ENCODE measurements at regions not wholly inside any gene's neighbourhood (a gene's known extent, or its start where the extent isn't known, plus 50 kb on each side); places are given as distances from the start of the nearest gene placed in this dataset.
A peak's percentile ranks its signal among the peaks of the same experiment; 100 is the strongest.

GRCh38 chr3:135736740-135737139 is 228.8 kb upstream of the PPP2R3A start:
- DNase-seq (ENCODE audit: low read depth) = peak; percentile 19

GRCh38 chr3:135739779-135740178 is 225.7 kb upstream of the PPP2R3A start:
- DNase-seq (ENCODE audit: low read depth) (no peak), FAIRE-seq (no peak)
- Histone ChIP-seq H3K4me3 (ENCODE audit: low read depth, low read length) (no peak overlapping the region), H3K27me3 (ENCODE audit: control insufficient read depth, insufficient read depth, low read length) (no peaks in the 10 kb centered on the region), H3K36me3 (ENCODE audit: control insufficient read depth, insufficient read depth, low read length) (no peaks in the 10 kb centered on the region)
- no peak for TF ChIP-seq CTCF (IDR thresholded peaks at IDR 0.05; ENCODE audit: insufficient read depth, low read length, severe bottlenecking)

More at GRCh38 chr3:135736740-135737139, 228.8 kb upstream of the PPP2R3A start:
- peak; percentile 72 for FAIRE-seq
- TF ChIP-seq CTCF (IDR thresholded peaks at IDR 0.05; ENCODE audit: insufficient read depth, low read length, severe bottlenecking) = peak; percentile 34
- Histone ChIP-seq H3K4me3 (ENCODE audit: low read depth, low read length) (no peak overlapping the region), H3K27me3 (ENCODE audit: control insufficient read depth, insufficient read depth, low read length) (no peaks in the 10 kb centered on the region), H3K36me3 (ENCODE audit: control insufficient read depth, insufficient read depth, low read length) (no peaks in the 10 kb centered on the region)

- FAIRE-seq (no peak), DNase-seq (ENCODE audit: low read depth) (no peak)
- no peaks in the 10 kb centered on the region for H3K27me3 ChIP-seq (ENCODE audit: control insufficient read depth, insufficient read depth, low read length)
- no peak overlapping the region for H3K4me3 ChIP-seq (ENCODE audit: low read depth, low read length)
- H3K36me3 ChIP-seq (ENCODE audit: control insufficient read depth, insufficient read depth, low read length) = no peaks in the 10 kb centered on the region
- no peak for TF ChIP-seq CTCF (IDR thresholded peaks at IDR 0.05; ENCODE audit: insufficient read depth, low read length, severe bottlenecking)
Measured at GRCh38 chr3:135740211-135740610, 225.3 kb upstream of the PPP2R3A start.

- no peak for DNase-seq (ENCODE audit: low read depth)
- TF ChIP-seq CTCF (IDR thresholded peaks at IDR 0.05; ENCODE audit: insufficient read depth, low read length, severe bottlenecking) = no peak
- Histone ChIP-seq H3K27me3 (ENCODE audit: control insufficient read depth, insufficient read depth, low read length) (no peaks in the 10 kb centered on the region), H3K4me3 (ENCODE audit: low read depth, low read length) (no peak overlapping the region), H3K36me3 (ENCODE audit: control insufficient read depth, insufficient read depth, low read length) (no peaks in the 10 kb centered on the region)
- FAIRE-seq = no peak
Measured at GRCh38 chr3:135740751-135741150, 224.8 kb upstream of the PPP2R3A start.

GRCh38 chr3:135751991-135752390 is 213.5 kb upstream of the PPP2R3A start:
- H3K4me3 ChIP-seq (ENCODE audit: low read depth, low read length) = no peak overlapping the region
- no peaks in the 10 kb centered on the region for H3K36me3 ChIP-seq (ENCODE audit: control insufficient read depth, insufficient read depth, low read length)
- no peak for DNase-seq (ENCODE audit: low read depth)
- no peak for FAIRE-seq
- no peak for TF ChIP-seq CTCF (IDR thresholded peaks at IDR 0.05; ENCODE audit: insufficient read depth, low read length, severe bottlenecking)
- no peaks in the 10 kb centered on the region for H3K27me3 ChIP-seq (ENCODE audit: control insufficient read depth, insufficient read depth, low read length)

- FAIRE-seq (no peak), DNase-seq (ENCODE audit: low read depth) (no peak)
- TF ChIP-seq CTCF (IDR thresholded peaks at IDR 0.05; ENCODE audit: insufficient read depth, low read length, severe bottlenecking) = no peak
- H3K4me3 ChIP-seq (ENCODE audit: low read depth, low read length) = no peak overlapping the region
- H3K27me3 ChIP-seq (ENCODE audit: control insufficient read depth, insufficient read depth, low read length) = no peaks in the 10 kb centered on the region
- H3K36me3 ChIP-seq (ENCODE audit: control insufficient read depth, insufficient read depth, low read length) = no peaks in the 10 kb centered on the region
Measured at GRCh38 chr3:135752851-135753250, 212.7 kb upstream of the PPP2R3A start.
